H1 (cell line): ENCODE measurements at regions not wholly inside any gene's neighbourhood (a gene's known extent, or its start where the extent isn't known, plus 50 kb on each side); places are given as distances from the start of the nearest gene placed in this dataset.

Experiments used
- CTCF ChIA-PET: fragments of 300-600 bp; sonication (Branson Sonifier 250); formaldehyde crosslinking; loops from one replicate; lab custom pipeline; 2021; ENCODE audit not compliant: partially characterized antibody; lab: Charles Lee
- POLR2A ChIA-PET: fragments of 300-600 bp; sonication (Branson Sonifier 250); formaldehyde crosslinking; loops from one replicate; lab custom pipeline; 2021; ENCODE audit warnings: inconsistent platforms; ENCODE audit not compliant: partially characterized antibody; lab: Charles Lee
- DNase-seq, 2 experiments: peaks; one replicate each; pipeline versions ENCODE4 v3.0.0 to v3.0.0-alpha.2; 2010 to 2022; ENCODE audit warnings: low spot score in 2 of 2, low read depth in 1 of 2, mixed read lengths in 1 of 2
- FAIRE-seq: peaks from 2 replicates; lab custom pipeline; 2011; peaks lifted over from hg19 to GRCh38; lab: Jason Lieb, UNC
- H2AFZ ChIP-seq: 2 replicates; pipeline ENCODE4 v1.8.1; 2012; ENCODE audit warnings: low read length, inconsistent platforms
- H2AK5ac ChIP-seq: 2 replicates; pipeline ENCODE4 v1.6.1; 2013; ENCODE audit warnings: low read depth, low read length
- H2BK120ac ChIP-seq: replicated peaks from 2 replicates; pipeline ENCODE3; 2013; ENCODE audit warnings: low read depth, low read length, inconsistent platforms
- H2BK12ac ChIP-seq: 2 replicates; pipeline ENCODE4 v1.6.1; 2013; ENCODE audit warnings: low read depth, low read length
- H2BK15ac ChIP-seq: 2 replicates; pipeline ENCODE4 v1.6.1; 2013; ENCODE audit warnings: low read length
- H2BK20ac ChIP-seq: 2 replicates; pipeline ENCODE4 v1.6.1; 2013; ENCODE audit warnings: low read length
- H2BK5ac ChIP-seq: 2 replicates; pipeline ENCODE4 v1.6.1; 2013; ENCODE audit warnings: low read depth, low read length
- H3K14ac ChIP-seq: 2 replicates; pipeline ENCODE4 v1.6.1; 2013; ENCODE audit warnings: inconsistent platforms; ENCODE audit not compliant: insufficient read length
- H3K18ac ChIP-seq: 2 replicates; pipeline ENCODE4 v1.6.1; 2013; ENCODE audit warnings: low read length; ENCODE audit errors: extremely low read depth
- H3K23ac ChIP-seq: 2 replicates; pipeline ENCODE4 v1.6.1; 2013; ENCODE audit warnings: inconsistent platforms; ENCODE audit not compliant: insufficient read length
- H3K23me2 ChIP-seq: 2 replicates; pipeline ENCODE4 v1.6.1; 2013; ENCODE audit warnings: low read depth, low read length
- H3K27ac ChIP-seq: 2 replicates; pipeline ENCODE4 v1.6.1; 2011; ENCODE audit warnings: low read depth, low read length, inconsistent platforms
- H3K27me3 ChIP-seq, 4 experiments: replicated peaks in 1 of 4; 1 replicate in 1 of 4; 2 replicates in 3 of 4; pipeline versions ENCODE4 v1.6.1 to v1.8.1; 2011 to 2013; ENCODE audit warnings: low read length in 3 of 4, mild to moderate bottlenecking in 3 of 4, inconsistent platforms in 2 of 4, mixed read lengths in 2 of 4, moderate library complexity in 1 of 4; ENCODE audit not compliant: control insufficient read depth in 3 of 4, insufficient read depth in 3 of 4; ENCODE audit errors: extremely low read depth in 1 of 4
- H3K36me3 ChIP-seq, 4 experiments: 2 replicates each; pipeline versions ENCODE4 v1.6.1 to v1.8.1; 2011 to 2013; ENCODE audit warnings: mild to moderate bottlenecking in 4 of 4, low read length in 3 of 4, moderate library complexity in 2 of 4, control low read depth in 1 of 4, inconsistent platforms in 1 of 4; ENCODE audit not compliant: insufficient read depth in 4 of 4, control insufficient read depth in 2 of 4
- H3K4ac ChIP-seq: replicated peaks from 2 replicates; pipeline ENCODE3; 2013; ENCODE audit warnings: low read length, low read depth, mixed read lengths, inconsistent platforms; ENCODE audit not compliant: insufficient read length
- H3K4me1 ChIP-seq, 4 experiments: replicated peaks in 1 of 4; 1 replicate in 1 of 4; 2 replicates in 3 of 4; pipeline versions ENCODE4 v1.6.1 to v1.8.1; 2011 to 2013; ENCODE audit warnings: low read length in 3 of 4, inconsistent platforms in 2 of 4, mixed read lengths in 1 of 4; ENCODE audit not compliant: insufficient read depth in 4 of 4, control insufficient read depth in 3 of 4
- H3K4me2 ChIP-seq, 2 experiments: 2 replicates each; pipeline versions ENCODE4 v1.6.1 to v1.8.1; 2011 to 2013; ENCODE audit warnings: low read depth in 2 of 2, low read length in 2 of 2, control low read depth in 1 of 2, inconsistent platforms in 1 of 2, mild to moderate bottlenecking in 1 of 2; ENCODE audit not compliant: insufficient read depth in 1 of 2
- H3K4me3 ChIP-seq, 4 experiments: fragments of 200-600, 300-600 bp in 1 of 4; sonication (generic), shearing (Covaris generic), sonication (Bioruptor Twin) in 1 of 4; 2 replicates each; pipeline versions ENCODE4 v1.5.1 to v1.8.1; 2011 to 2016; ENCODE audit warnings: low read length in 4 of 4, low read depth in 3 of 4, control low read depth in 2 of 4, inconsistent platforms in 2 of 4, mild to moderate bottlenecking in 2 of 4, mixed read lengths in 1 of 4, moderate library complexity in 1 of 4; ENCODE audit not compliant: insufficient read depth in 2 of 4; ENCODE audit errors: extremely low read depth in 1 of 4
- H3K56ac ChIP-seq: replicated peaks from 2 replicates; pipeline ENCODE3; 2013; ENCODE audit warnings: low read depth, mild to moderate bottlenecking, mixed read lengths, low read length, inconsistent platforms; ENCODE audit not compliant: insufficient read length
- H3K79me1 ChIP-seq: 2 replicates; pipeline ENCODE4 v1.6.1; 2013; ENCODE audit warnings: low read depth, low read length, control low read depth
- H3K79me2 ChIP-seq, 2 experiments: 2 replicates each; pipeline versions ENCODE4 v1.6.1 to v1.8.1; 2012 to 2013; ENCODE audit warnings: low read length in 2 of 2, mild to moderate bottlenecking in 2 of 2, inconsistent platforms in 1 of 2; ENCODE audit not compliant: insufficient read depth in 2 of 2, control insufficient read depth in 1 of 2
- H3K9ac ChIP-seq, 4 experiments: replicated peaks in 1 of 4; 1 replicate in 1 of 4; 2 replicates in 3 of 4; pipeline versions ENCODE4 v1.6.1 to v1.8.1; 2011 to 2013; ENCODE audit warnings: low read depth in 3 of 4, low read length in 3 of 4, control low read depth in 2 of 4, mild to moderate bottlenecking in 2 of 4, moderate library complexity in 2 of 4, inconsistent platforms in 1 of 4; ENCODE audit errors: extremely low read depth in 1 of 4
- H3K9me3 ChIP-seq, 2 experiments: 2 replicates each; pipeline versions ENCODE4 v1.6.1 to v1.8.1; 2012 to 2013; ENCODE audit warnings: mild to moderate bottlenecking in 2 of 2, moderate library complexity in 2 of 2, control low read depth in 1 of 2, inconsistent platforms in 1 of 2, low read depth in 1 of 2, low read length in 1 of 2, mixed read lengths in 1 of 2; ENCODE audit not compliant: insufficient read depth in 2 of 2
- H4K20me1 ChIP-seq, 2 experiments: replicated peaks in 1 of 2; 2 replicates each; pipeline versions ENCODE3 to v1.8.1; 2011 to 2013; ENCODE audit warnings: inconsistent platforms in 2 of 2, low read length in 2 of 2, mild to moderate bottlenecking in 1 of 2; ENCODE audit not compliant: insufficient read depth in 2 of 2, control insufficient read depth in 1 of 2
- H4K5ac ChIP-seq: 2 replicates; pipeline ENCODE4 v1.6.1; 2013; ENCODE audit warnings: low read length, low read depth, mixed read lengths, inconsistent platforms; ENCODE audit not compliant: insufficient read length
- H4K8ac ChIP-seq: 2 replicates; pipeline ENCODE4 v1.8.0; 2013; ENCODE audit warnings: mild to moderate bottlenecking, moderate library complexity, low read length, inconsistent platforms; ENCODE audit not compliant: insufficient read depth; ENCODE audit errors: extremely low read depth
- H4K91ac ChIP-seq: replicated peaks from 2 replicates; pipeline ENCODE3; 2013; ENCODE audit warnings: low read length, mixed read lengths, inconsistent platforms; ENCODE audit not compliant: insufficient read length
- BRCA1 ChIP-seq: IDR thresholded peaks from 2 replicates; pipeline ENCODE4 v1.6.1; 2012; ENCODE audit warnings: low read depth, low read length, improper control_type of control experiment
- CBX8 ChIP-seq: fragments of 300-800, 300-1000 bp; sonication (generic); IDR thresholded peaks from 2 replicates; pipeline ENCODE4 v1.7.1; 2016; ENCODE audit warnings: low read depth, low read length, borderline replicate concordance
- KDM4A ChIP-seq: IDR thresholded peaks from one replicate; pipeline ENCODE4 v1.7.1; 2012; ENCODE audit warnings: low read depth, mild to moderate bottlenecking, moderate library complexity, low read length, inconsistent platforms; ENCODE audit not compliant: severe bottlenecking
- RAD21 ChIP-seq, 2 experiments: IDR thresholded peaks in 1 of 2; conservative IDR thresholded peaks in 1 of 2; 2 replicates each; pipeline ENCODE4 v1.6.1; 2011; ENCODE audit warnings: low read depth in 2 of 2, low read length in 2 of 2, improper control_type of control experiment in 1 of 2, inconsistent platforms in 1 of 2, mild to moderate bottlenecking in 1 of 2, moderate library complexity in 1 of 2
- RXRA ChIP-seq: IDR thresholded peaks from 2 replicates; pipeline ENCODE4 v1.6.1; 2011; ENCODE audit warnings: low read depth, mild to moderate bottlenecking, low read length, moderate library complexity; ENCODE audit not compliant: insufficient read depth
- SIX5 ChIP-seq: IDR thresholded peaks from 2 replicates; pipeline ENCODE4 v1.6.1; 2011; ENCODE audit warnings: mild to moderate bottlenecking, low read depth, low read length
- SRF ChIP-seq: IDR thresholded peaks from 2 replicates; pipeline ENCODE4 v1.6.1; 2011; ENCODE audit warnings: mild to moderate bottlenecking, low read depth, low read length, moderate library complexity
- TAF7 ChIP-seq: optimal IDR thresholded peaks from 2 replicates; pipeline ENCODE3; 2011; ENCODE audit warnings: low read depth, mild to moderate bottlenecking, inconsistent platforms, low read length, moderate library complexity, borderline replicate concordance
- WGBS, 2 experiments: shearing (Covaris generic) in 1 of 2; methylation state at CpG; one replicate each; pipeline versions ENCODE4 v1.1.6 to v1.1.7; 2013 to 2015; ENCODE audit warnings: low lambda C conversion rate in 2 of 2, mixed read lengths in 2 of 2, inconsistent platforms in 1 of 2, low coverage in 1 of 2, missing lambda C conversion rate in 1 of 2; ENCODE audit not compliant: insufficient replicate concordance in 2 of 2, insufficient coverage in 1 of 2, insufficient read length in 1 of 2; ENCODE audit errors: extremely low coverage in 1 of 2, missing lambda C conversion rate in 1 of 2; 5-methylcytosine and 5-hydroxymethylcytosine counted together
- TF ChIP-seq, protein P1 (sequence below): IDR thresholded peaks from 2 replicates; pipeline ENCODE4 v1.6.1; 2011; ENCODE audit warnings: low read length, improper control_type of control experiment

DNA sequence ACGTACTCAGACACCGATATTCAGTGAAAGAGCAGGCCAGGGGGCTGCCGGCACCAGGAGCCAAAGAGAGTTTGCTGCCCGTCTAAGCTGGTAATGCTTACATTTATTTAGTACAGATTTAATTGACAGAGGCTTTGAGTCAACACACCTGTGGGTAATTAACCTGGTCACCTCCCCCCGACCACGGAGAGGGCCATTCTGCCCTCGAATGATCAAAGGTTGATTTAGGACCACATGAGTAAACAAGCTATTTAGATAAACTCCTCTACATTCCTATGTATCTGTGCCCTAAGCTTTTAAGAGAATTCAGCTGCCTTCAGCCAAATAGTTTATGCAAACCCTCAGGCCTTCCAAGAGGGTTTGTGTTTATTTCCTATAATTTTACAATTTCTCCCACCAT, 164.8 kb downstream of the IPMK start:
- no peak overlapping the region for H4K5ac ChIP-seq
- H2BK20ac ChIP-seq = no peak overlapping the region
- no peak overlapping the region for H3K9ac ChIP-seq
- ChIA-PET POLR2A (no interaction called here), CTCF (no interaction called here)
- no peaks in the 10 kb centered on the region for H4K20me1 ChIP-seq
- no peak overlapping the region for H4K8ac ChIP-seq
- DNase-seq (no peak), FAIRE-seq (no peak)
- H3K14ac ChIP-seq = no peak overlapping the region
- no peak for TF ChIP-seq KDM4A
- no peak for TF ChIP-seq RXRA
- TF ChIP-seq BRCA1 = no peak
- no peak for TF ChIP-seq SIX5
- TF ChIP-seq SRF = no peak
- no peak for TF ChIP-seq TAF7
- TF ChIP-seq CBX8 = no peak
- TF ChIP-seq, protein P1, sequence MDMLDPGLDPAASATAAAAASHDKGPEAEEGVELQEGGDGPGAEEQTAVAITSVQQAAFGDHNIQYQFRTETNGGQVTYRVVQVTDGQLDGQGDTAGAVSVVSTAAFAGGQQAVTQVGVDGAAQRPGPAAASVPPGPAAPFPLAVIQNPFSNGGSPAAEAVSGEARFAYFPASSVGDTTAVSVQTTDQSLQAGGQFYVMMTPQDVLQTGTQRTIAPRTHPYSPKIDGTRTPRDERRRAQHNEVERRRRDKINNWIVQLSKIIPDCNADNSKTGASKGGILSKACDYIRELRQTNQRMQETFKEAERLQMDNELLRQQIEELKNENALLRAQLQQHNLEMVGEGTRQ = no peak
- TF ChIP-seq RAD21 (IDR thresholded peaks at IDR 0.05 in 1 of 2, conservative IDR thresholded peaks at IDR 0.05 in 1 of 2; ENCODE audit: low read depth in 2 of 2, low read length in 2 of 2) = no peak
- H2AFZ ChIP-seq = no peak overlapping the region
- no peaks in the 10 kb centered on the region for H3K79me1 ChIP-seq
- no peak overlapping the region for H3K4ac ChIP-seq
- H2BK5ac ChIP-seq = no peak overlapping the region
- no peak overlapping the region for H2AK5ac ChIP-seq
- H3K23me2 ChIP-seq = no peaks in the 10 kb centered on the region
- H3K56ac ChIP-seq = no peak overlapping the region
- no peak overlapping the region for H3K18ac ChIP-seq
- H4K91ac ChIP-seq = no peak overlapping the region
- no peak overlapping the region for H2BK120ac ChIP-seq
- H3K23ac ChIP-seq = no peak overlapping the region
- H2BK12ac ChIP-seq = no peak overlapping the region
- H3K4me2 ChIP-seq = no peak overlapping the region
- H3K79me2 ChIP-seq = no peaks in the 10 kb centered on the region
- H3K36me3 ChIP-seq = no peaks in the 10 kb centered on the region; a peak in 1 of 8 replicates
- H3K27ac ChIP-seq = no peak overlapping the region
- no peak overlapping the region for H2BK15ac ChIP-seq
- no peaks in the 10 kb centered on the region for H3K4me1 ChIP-seq
- no peak overlapping the region for H3K4me3 ChIP-seq
- peaks cover 3 to 5% of the 10 kb centered on the region in 2 experiments; a peak in 1 of 4 replicates for H3K9me3 ChIP-seq
- 93% methylated on average over 7 of the region's 7 CpGs; no CpG with 5 or more reads in 1 of the 2 experiments for WGBS, 2 experiments
- H3K27me3 ChIP-seq = no peaks in the 10 kb centered on the region
